Osteoblast (primary cell): ENCODE measurements at regions not wholly inside any gene's neighbourhood (a gene's known extent, or its start where the extent isn't known, plus 50 kb on each side); places are given as distances from the start of the nearest gene placed in this dataset.

Experiments used
- DNase-seq: peaks from one replicate; pipeline ENCODE4 v3.0.0; 2011; ENCODE audit warnings: low spot score, mixed read lengths; ENCODE audit not compliant: insufficient read length; ENCODE audit errors: missing footprints
- H2AFZ ChIP-seq: 2 replicates; pipeline ENCODE4 v1.6.0; 2011; ENCODE audit warnings: mild to moderate bottlenecking, low read length
- H3K27ac ChIP-seq: 2 replicates; pipeline ENCODE4 v1.5.1; 2011; ENCODE audit warnings: mild to moderate bottlenecking, low read depth, low read length, moderate library complexity
- H3K27me3 ChIP-seq: 2 replicates; pipeline ENCODE4 v1.6.0; 2012; ENCODE audit warnings: mild to moderate bottlenecking, control low read depth, inconsistent platforms, low read length, moderate library complexity; ENCODE audit not compliant: insufficient read depth
- H3K36me3 ChIP-seq: 2 replicates; pipeline ENCODE4 v1.5.1; 2011; ENCODE audit warnings: mild to moderate bottlenecking, low read length, control low read depth, moderate library complexity; ENCODE audit not compliant: insufficient read depth
- H3K4me1 ChIP-seq: 2 replicates; pipeline ENCODE4 v1.5.1; 2011; ENCODE audit warnings: mild to moderate bottlenecking, low read length, control low read depth, moderate library complexity; ENCODE audit not compliant: insufficient read depth
- H3K4me2 ChIP-seq: 2 replicates; pipeline ENCODE4 v1.6.0; 2011; ENCODE audit warnings: mild to moderate bottlenecking, low read length; ENCODE audit not compliant: insufficient read depth
- H3K4me3 ChIP-seq: fragments of 200-600 bp; sonication (generic); 3 replicates; pipeline ENCODE4 v1.5.1; 2012; ENCODE audit warnings: mild to moderate bottlenecking, low read length, inconsistent platforms; ENCODE audit not compliant: insufficient read depth
- H3K79me2 ChIP-seq: 2 replicates; pipeline ENCODE4 v1.6.0; 2012; ENCODE audit warnings: mild to moderate bottlenecking, low read length, control low read depth, inconsistent platforms; ENCODE audit not compliant: insufficient read depth
- H3K9me3 ChIP-seq: 2 replicates; pipeline ENCODE4 v1.5.1; 2011; ENCODE audit warnings: low read depth, low read length, control low read depth
- H4K20me1 ChIP-seq: 2 replicates; pipeline ENCODE4 v1.6.0; 2012; ENCODE audit warnings: mild to moderate bottlenecking, low read length, control low read depth; ENCODE audit not compliant: insufficient read depth
- TF ChIP-seq, protein P1 (sequence below): IDR thresholded peaks from 2 replicates; pipeline ENCODE4 v1.5.1; 2011; ENCODE audit warnings: mild to moderate bottlenecking, low read depth, low read length, moderate library complexity; ENCODE audit errors: extremely low read depth

DNA sequence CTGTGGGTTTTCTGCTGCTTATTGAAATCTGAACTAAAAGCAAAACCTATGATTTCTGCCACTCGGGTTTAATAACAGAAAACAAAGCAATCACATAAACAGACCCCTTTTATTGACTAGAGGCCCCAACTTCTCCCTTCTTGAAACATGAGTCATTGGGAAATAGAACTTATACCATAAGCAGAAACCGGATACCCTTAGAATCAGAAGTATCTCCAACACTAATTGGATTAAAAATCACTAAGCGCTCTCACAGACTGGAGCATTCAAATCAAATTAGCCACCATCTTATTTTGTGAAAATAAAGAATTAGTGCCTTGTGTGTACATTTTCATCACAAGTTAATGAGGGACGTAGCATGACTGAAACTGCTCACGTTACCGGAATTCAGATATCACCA, 206.9 kb downstream of the WDR11 start:
- Histone ChIP-seq H3K9me3 (no peaks in the 10 kb centered on the region), H3K36me3 (no peaks in the 10 kb centered on the region), H2AFZ (no peak overlapping the region), H3K27ac (no peak overlapping the region), H3K4me2 (no peak overlapping the region), H3K4me3 (no peak overlapping the region), H3K4me1 (no peaks in the 10 kb centered on the region), H3K79me2 (no peaks in the 10 kb centered on the region), H4K20me1 (no peaks in the 10 kb centered on the region), H3K27me3 (no peaks in the 10 kb centered on the region)
- DNase-seq, result no peak
- TF ChIP-seq, protein P1, sequence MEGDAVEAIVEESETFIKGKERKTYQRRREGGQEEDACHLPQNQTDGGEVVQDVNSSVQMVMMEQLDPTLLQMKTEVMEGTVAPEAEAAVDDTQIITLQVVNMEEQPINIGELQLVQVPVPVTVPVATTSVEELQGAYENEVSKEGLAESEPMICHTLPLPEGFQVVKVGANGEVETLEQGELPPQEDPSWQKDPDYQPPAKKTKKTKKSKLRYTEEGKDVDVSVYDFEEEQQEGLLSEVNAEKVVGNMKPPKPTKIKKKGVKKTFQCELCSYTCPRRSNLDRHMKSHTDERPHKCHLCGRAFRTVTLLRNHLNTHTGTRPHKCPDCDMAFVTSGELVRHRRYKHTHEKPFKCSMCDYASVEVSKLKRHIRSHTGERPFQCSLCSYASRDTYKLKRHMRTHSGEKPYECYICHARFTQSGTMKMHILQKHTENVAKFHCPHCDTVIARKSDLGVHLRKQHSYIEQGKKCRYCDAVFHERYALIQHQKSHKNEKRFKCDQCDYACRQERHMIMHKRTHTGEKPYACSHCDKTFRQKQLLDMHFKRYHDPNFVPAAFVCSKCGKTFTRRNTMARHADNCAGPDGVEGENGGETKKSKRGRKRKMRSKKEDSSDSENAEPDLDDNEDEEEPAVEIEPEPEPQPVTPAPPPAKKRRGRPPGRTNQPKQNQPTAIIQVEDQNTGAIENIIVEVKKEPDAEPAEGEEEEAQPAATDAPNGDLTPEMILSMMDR, result no peak

DNA sequence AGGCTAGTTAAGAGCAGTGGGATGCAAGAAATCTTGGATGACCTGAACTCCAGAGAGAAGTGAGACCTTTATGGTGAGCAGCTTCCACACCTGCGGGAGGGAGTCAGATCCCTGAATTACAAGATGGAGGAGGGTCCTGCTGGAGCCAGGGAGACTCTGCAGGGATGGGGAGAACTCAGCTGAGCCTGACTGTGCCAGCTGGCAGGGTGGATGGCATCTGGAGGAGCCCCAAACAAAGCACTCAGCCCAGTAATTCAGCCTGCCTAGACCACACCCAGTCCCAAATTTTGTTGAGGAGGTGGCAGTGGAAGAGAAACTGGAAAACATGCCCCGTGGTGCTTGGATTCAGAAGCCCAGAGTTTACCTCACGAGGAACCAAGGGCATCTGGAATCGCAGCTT, 208.2 kb downstream of the WDR11 start:
- Histone ChIP-seq H3K4me3 (no peak overlapping the region), H2AFZ (no peak overlapping the region), H3K4me2 (no peak overlapping the region), H3K4me1 (no peaks in the 10 kb centered on the region), H3K9me3 (no peaks in the 10 kb centered on the region), H3K36me3 (no peaks in the 10 kb centered on the region), H3K27ac (no peak overlapping the region), H3K27me3 (no peaks in the 10 kb centered on the region), H3K79me2 (no peaks in the 10 kb centered on the region), H4K20me1 (no peaks in the 10 kb centered on the region)
- TF ChIP-seq, protein P1, result no peak
- DNase-seq, result no peak

DNA sequence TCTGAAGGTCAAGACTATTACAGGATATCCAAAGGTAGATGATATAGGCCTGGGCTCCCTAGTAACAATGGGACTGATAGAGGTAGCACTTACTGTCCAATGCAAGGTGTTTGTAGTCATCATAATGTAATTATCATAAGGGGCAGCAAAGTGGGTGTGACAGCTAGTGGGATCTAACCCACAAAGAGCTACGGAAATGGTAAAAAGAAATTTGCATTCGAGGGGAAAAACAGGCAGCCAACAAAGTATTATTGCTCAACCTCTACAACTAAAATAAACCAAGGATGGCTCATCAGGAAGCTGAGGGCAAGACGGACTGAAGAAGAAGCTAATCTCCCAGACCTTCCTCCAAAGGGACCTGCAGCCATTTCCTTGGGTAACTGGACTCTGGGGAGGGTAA, 211.0 kb downstream of the WDR11 start:
- H4K20me1 ChIP-seq, result no peaks in the 10 kb centered on the region
- H3K4me2 ChIP-seq, result no peak overlapping the region
- H3K9me3 ChIP-seq, result no peaks in the 10 kb centered on the region
- H3K4me3 ChIP-seq, result no peak overlapping the region
- no peaks in the 10 kb centered on the region for H3K79me2 ChIP-seq
- no peaks in the 10 kb centered on the region for H3K27me3 ChIP-seq
- H3K4me1 ChIP-seq, result no peaks in the 10 kb centered on the region
- H3K27ac ChIP-seq, result no peak overlapping the region
- H3K36me3 ChIP-seq, result no peaks in the 10 kb centered on the region
- H2AFZ ChIP-seq, result no peak overlapping the region
- no peak for DNase-seq
- TF ChIP-seq, protein P1, result no peak

DNA sequence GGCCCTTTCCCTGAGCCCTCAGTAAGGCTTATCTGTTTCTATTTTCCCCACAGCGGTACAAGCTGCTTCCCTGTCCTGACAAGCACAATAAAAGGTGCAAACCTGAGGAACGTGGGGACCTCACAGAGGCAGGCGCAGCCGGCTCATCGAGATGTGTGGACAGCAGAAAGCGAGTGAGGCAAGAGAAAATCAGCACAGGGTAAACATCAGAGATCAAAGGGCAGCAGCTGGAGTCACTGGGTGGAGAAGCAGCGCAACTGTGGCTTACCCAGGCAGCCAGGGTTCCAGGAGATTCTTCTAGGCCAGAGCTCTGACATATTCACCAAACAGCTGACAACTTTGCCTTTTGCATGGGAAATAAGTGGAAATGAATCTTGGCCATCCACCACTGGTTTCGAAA, 212.6 kb downstream of the WDR11 start:
- Histone ChIP-seq H2AFZ (no peak overlapping the region), H3K4me2 (no peak overlapping the region), H3K4me1 (no peaks in the 10 kb centered on the region), H3K27me3 (no peaks in the 10 kb centered on the region), H3K36me3 (no peaks in the 10 kb centered on the region), H3K79me2 (no peaks in the 10 kb centered on the region), H3K4me3 (no peak overlapping the region), H4K20me1 (no peaks in the 10 kb centered on the region), H3K9me3 (no peaks in the 10 kb centered on the region), H3K27ac (no peak overlapping the region)
- no peak for DNase-seq
- TF ChIP-seq, protein P1, result no peak
